RWPE2 (cell line): ENCODE measurements at regions not wholly inside any gene's neighbourhood (a gene's known extent, or its start where the extent isn't known, plus 50 kb on each side); places are given as distances from the start of the nearest gene placed in this dataset.

ENCODE experiments used
- ATAC-seq: fragments of 200-7000 bp; cut with Tn5 transposase; 3 replicates; pipeline ENCODE4 v1.9.1; 2021; ENCODE audit warnings: low read depth
- DNase-seq: peaks from one replicate; pipeline ENCODE4 v3.0.0-alpha.2; 2020; ENCODE audit warnings: low spot score
- H3K27ac ChIP-seq: fragments of 450-650 bp; 2 replicates; pipeline ENCODE4 v1.5.1; 2017; ENCODE audit warnings: mild to moderate bottlenecking; ENCODE audit not compliant: poor library complexity, severe bottlenecking
- H3K27me3 ChIP-seq: fragments of 250-450 bp; sonication (Bioruptor Pico); 2 replicates; pipeline ENCODE4 v1.5.1; 2021; ENCODE audit warnings: mild to moderate bottlenecking, moderate library complexity; ENCODE audit not compliant: insufficient read depth, poor library complexity, severe bottlenecking
- H3K36me3 ChIP-seq: fragments of 250-450 bp; sonication (Bioruptor Pico); 2 replicates; pipeline ENCODE4 v1.5.1; 2020; ENCODE audit warnings: low read depth, mild to moderate bottlenecking, moderate library complexity
- H3K4me1 ChIP-seq: fragments of 250-450 bp; sonication (Bioruptor Pico); 2 replicates; pipeline ENCODE4 v1.5.1; 2021; ENCODE audit warnings: mild to moderate bottlenecking, moderate library complexity; ENCODE audit not compliant: insufficient read depth, poor library complexity, severe bottlenecking
- H3K4me3 ChIP-seq: fragments of 250-450 bp; sonication (Bioruptor Pico); 2 replicates; pipeline ENCODE4 v1.5.1; 2021; ENCODE audit warnings: mild to moderate bottlenecking, moderate library complexity; ENCODE audit not compliant: severe bottlenecking
- H3K9me3 ChIP-seq: fragments of 250-450 bp; sonication (Bioruptor Pico); 2 replicates; pipeline ENCODE4 v1.5.1; 2021; ENCODE audit warnings: mild to moderate bottlenecking, moderate library complexity; ENCODE audit not compliant: severe bottlenecking
- TF ChIP-seq, protein P1 (sequence below): fragments of 450-650 bp; IDR thresholded peaks from one replicate; pipeline ENCODE4 v1.5.1; 2017; ENCODE audit warnings: mild to moderate bottlenecking, moderate library complexity; ENCODE audit not compliant: poor library complexity, severe bottlenecking

- TF ChIP-seq, protein P1, sequence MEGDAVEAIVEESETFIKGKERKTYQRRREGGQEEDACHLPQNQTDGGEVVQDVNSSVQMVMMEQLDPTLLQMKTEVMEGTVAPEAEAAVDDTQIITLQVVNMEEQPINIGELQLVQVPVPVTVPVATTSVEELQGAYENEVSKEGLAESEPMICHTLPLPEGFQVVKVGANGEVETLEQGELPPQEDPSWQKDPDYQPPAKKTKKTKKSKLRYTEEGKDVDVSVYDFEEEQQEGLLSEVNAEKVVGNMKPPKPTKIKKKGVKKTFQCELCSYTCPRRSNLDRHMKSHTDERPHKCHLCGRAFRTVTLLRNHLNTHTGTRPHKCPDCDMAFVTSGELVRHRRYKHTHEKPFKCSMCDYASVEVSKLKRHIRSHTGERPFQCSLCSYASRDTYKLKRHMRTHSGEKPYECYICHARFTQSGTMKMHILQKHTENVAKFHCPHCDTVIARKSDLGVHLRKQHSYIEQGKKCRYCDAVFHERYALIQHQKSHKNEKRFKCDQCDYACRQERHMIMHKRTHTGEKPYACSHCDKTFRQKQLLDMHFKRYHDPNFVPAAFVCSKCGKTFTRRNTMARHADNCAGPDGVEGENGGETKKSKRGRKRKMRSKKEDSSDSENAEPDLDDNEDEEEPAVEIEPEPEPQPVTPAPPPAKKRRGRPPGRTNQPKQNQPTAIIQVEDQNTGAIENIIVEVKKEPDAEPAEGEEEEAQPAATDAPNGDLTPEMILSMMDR, result no peak
- Histone ChIP-seq H3K9me3 (no peaks in the 10 kb centered on the region), H3K27ac (no peak overlapping the region), H3K36me3 (no peaks in the 10 kb centered on the region), H3K4me1 (no peaks in the 10 kb centered on the region), H3K4me3 (no peak overlapping the region), H3K27me3 (peaks cover 3% of the 10 kb centered on the region)
- DNase-seq (no peak), ATAC-seq (no peak)
Observed at GRCh38 chr9:31067418-31067817, 1317.0 kb upstream of the ACO1 start.

DNA sequence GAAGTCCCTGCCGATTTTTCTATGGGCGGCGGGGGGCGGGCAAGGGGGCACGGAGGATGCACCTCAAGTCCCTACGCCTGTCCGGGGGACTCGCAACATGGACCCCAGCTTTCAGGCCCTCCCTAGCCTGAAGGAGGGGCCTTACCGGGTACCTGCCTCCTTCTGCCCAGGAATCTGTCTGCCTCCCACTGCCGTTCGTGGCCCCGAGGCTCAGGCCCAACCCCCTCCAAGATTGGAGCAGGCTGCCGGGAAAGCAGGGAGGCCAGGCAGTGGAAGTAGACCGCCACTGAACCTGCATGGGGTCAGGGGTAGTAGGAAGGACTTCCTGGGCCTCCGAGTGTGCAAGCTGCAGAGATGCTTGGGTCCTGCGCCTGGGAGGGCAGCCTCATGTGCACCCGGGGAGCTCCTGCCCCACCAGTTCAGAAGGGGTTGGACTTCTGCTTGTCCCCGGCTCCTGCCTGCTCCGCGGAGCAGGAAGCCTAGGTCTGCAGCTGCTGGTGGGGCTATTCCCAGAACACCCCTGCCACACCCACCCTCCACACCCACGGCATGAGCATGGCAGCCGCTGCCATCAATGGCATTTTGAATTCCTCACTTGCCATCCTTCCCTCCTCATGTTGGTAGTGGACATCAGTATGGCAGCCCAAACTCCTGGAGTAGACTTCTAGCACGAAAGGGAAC, 1312.7 kb upstream of the ACO1 start:
- ATAC-seq, result no peak
- Histone ChIP-seq H3K4me3 (no peak overlapping the region), H3K27ac (no peak overlapping the region), H3K27me3 (no peaks in the 10 kb centered on the region), H3K4me1 (no peaks in the 10 kb centered on the region), H3K9me3 (no peaks in the 10 kb centered on the region), H3K36me3 (no peaks in the 10 kb centered on the region)
- TF ChIP-seq, protein P1, result no peak
- DNase-seq, result peak; percentile 42

DNA sequence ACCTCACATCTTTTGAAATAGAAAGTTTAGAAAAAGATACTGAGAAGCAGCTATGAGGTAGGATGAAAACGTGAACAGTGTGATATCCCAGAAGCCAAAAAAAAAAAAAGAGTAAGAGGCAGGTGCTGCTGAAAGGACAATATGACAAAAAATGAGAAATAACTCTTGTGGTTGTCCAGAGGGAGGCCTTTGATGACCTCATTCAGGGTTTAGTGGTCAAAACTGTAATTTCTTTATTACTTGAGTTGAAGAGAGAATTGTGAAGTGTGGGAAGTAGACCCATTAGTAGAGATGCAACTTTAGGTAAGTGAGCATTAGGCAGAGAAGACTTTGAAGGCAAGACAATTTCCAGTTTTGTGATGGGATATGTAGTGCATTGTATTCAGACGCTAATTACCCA, 1306.3 kb upstream of the ACO1 start:
- TF ChIP-seq, protein P1, result no peak
- Histone ChIP-seq H3K9me3 (no peaks in the 10 kb centered on the region), H3K36me3 (no peaks in the 10 kb centered on the region), H3K4me1 (no peaks in the 10 kb centered on the region), H3K27me3 (no peaks in the 10 kb centered on the region), H3K4me3 (no peak overlapping the region), H3K27ac (no peak overlapping the region)
- DNase-seq (no peak), ATAC-seq (no peak)

DNA sequence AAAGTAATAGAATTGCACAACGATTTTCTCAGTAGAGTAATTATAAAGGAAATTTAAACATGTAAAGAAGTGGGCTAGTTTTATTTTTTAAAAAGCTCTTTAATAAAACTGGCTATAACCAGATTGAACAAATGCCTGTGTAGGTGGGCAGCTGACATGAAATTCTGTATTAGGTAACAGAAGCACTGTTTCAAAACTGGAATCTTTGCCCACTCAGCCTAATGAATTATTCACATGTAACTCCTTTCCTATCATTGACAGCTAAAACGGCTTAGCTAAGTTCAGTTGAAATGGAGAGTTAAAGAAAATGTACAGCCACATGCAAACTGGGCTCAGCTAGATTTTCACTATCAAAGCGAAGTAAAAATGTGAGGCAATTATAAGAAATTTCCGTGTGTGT, 1300.1 kb upstream of the ACO1 start:
- DNase-seq (no peak), ATAC-seq (no peak)
- Histone ChIP-seq H3K36me3 (no peaks in the 10 kb centered on the region), H3K9me3 (no peaks in the 10 kb centered on the region), H3K4me1 (no peaks in the 10 kb centered on the region), H3K4me3 (no peak overlapping the region), H3K27ac (no peak overlapping the region), H3K27me3 (no peaks in the 10 kb centered on the region)
- TF ChIP-seq, protein P1, result no peak

DNA sequence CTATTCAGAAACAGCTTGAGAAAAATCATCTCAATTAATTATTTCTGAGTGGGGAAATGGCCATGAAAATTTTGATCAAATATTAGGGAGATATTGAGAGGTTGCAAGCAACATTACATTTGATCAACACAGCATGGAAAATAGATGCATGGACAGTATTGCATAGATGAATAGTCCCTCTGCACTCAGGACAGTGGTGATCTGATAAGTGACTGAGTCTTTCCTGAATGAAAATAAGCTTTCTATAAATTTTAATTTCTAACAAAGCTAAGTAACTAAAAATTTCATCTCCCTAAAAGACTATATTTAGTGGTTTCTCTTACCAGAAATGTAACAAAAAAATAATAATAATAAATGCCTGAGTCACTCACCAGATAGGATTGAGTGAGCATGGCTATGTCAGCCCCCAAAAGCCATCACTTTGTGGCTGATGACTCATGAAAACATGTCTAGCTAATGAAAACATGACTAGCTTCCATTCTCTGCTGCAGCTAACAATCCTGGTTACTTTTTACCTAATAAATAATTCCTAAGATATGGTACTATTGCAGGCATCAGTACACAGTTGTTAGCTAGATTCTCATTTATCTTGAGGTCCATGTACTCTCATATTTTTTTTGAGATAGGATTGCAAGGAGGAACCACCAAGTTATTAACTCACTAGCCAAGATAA, 1294.8 kb upstream of the ACO1 start:
- Histone ChIP-seq H3K27me3 (peaks cover 2% of the 10 kb centered on the region), H3K4me1 (no peaks in the 10 kb centered on the region), H3K4me3 (no peak overlapping the region), H3K27ac (no peak overlapping the region), H3K9me3 (no peaks in the 10 kb centered on the region), H3K36me3 (no peaks in the 10 kb centered on the region)
- ATAC-seq (no peak), DNase-seq (no peak)
- TF ChIP-seq, protein P1, result no peak
